ENCODE measurements at regions not wholly inside any gene's neighbourhood (a gene's known extent, or its start where the extent isn't known, plus 50 kb on each side); places are given as distances from the start of the nearest gene placed in this dataset.

DNA sequence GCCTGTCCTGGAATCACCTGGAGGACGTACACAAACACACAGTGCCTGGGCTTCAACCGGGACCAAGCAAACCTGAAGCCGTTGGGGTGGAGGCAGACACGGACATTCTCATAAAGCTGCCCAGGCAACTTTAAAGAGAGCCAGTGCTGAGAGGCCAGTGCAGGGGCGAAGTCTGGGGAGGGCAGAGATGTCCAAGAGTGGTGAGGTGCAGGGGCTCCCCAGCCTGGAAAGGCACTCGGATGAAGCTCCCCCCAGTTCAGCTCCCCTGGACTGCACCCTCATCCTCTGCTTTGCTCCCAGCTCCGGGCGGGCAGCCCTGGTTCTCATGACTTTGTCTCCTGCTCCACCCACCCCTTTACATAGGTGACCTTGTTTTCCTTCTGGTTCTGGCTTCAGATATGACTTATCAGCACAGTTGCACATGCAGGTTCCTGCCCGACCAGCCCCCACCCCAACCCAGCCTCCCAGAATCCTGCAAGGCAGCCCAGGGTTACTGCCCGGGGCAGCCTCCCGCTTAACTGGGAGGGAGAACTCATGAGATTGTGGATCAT is 60.8 kb upstream of the EEPD1 start:
- DNase-seq (ENCODE audit: low read depth in 2 of 3, low spot score in 2 of 3), result no peak

DNA sequence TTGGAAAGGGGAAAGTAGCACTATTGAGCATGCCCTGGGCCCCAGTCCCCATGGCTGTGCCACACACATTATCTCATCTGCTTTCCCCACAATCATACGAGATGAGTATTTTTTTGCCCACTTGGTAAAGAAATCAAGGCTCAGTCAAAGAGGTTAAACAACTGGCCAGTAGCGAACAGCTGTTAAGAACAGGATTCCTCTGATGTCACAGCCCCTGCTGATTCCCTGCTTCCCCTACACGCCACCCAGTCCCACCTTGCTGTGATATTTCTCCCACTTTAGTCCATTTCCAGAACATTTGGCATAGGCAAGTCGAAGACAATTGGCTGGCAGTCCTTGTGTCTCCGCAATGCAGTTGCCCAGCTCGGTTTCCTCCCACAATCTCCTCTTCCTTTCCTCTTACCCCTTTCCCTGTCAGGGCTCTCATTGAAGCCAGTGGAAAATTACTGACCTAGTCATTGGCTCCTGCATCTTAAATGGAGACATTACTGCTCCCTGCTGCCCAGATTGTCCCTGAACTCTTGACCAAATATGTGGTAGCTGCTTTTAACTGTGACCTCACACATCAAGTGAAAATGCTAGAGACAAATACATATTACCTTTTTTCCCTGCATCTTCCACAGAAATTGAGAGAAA is 56.5 kb upstream of the EEPD1 start:
- DNase-seq (ENCODE audit: low read depth in 2 of 3, low spot score in 2 of 3), result no peak

DNA sequence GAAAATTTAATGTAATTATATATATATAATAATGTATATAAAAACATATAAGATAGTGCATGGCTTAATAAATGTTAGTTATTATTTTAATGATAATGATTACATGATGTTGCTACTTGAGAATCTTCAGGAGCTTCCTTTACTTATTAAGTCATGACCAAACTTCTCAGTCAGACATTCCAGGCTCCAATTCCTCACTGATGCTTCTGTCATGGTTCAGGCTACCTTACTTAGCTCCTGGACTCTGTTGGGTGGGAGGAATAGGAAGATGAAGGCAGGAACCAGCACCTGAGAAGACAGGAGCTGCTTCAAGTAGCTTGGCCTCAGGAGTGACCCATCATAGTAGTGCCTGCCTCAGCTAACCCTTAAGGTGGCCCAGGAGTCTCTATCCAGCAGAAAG is 55.0 kb upstream of the EEPD1 start:
- no peak for DNase-seq (ENCODE audit: low read depth in 2 of 3, low spot score in 2 of 3)

DNA sequence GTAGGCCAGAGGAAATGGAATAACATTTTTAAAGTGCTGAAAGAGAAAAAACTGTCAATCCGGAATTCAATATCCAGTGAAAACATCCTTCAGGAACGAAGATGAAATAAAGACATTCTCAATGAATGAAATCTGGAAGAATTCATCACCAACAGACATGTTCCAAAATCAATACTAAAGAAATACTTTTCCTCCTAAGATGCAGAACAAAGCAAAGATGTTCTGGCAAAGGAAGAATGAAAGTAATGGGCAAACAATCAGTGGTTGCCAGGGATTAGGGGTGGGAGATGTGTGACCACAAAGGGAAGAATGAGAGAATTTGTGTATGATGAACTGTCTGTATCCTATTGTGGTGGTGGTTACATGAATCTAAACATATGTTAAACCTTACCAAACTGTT is 52.8 kb upstream of the EEPD1 start:
- no peak for DNase-seq (ENCODE audit: low read depth in 2 of 3, low spot score in 2 of 3)

DNA sequence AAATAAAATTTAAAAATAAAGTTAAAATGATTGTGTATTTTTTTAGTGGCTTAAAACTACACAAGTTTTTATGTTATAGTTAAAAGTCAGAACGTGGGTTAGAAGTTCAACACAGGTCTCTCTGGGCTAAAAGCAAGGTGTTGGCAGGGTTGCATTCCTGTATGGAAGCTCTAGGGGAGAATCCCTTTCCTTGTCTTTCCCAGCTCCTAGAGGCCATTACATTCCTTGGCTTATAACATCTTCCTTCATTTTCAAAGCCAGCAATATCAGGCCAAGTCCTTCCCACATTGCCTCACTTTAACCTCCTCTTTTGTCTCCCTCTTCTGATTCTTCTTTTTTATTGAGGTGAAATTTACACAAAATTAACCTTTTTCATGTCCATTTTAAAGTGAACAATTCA is 52.4 kb upstream of the EEPD1 start:
- no peak for DNase-seq (ENCODE audit: low read depth in 2 of 3, low spot score in 2 of 3)

All from activated CD8-positive, alpha-beta memory T cell treated with anti-CD3 and anti-CD28 coated beads for 48 hours (primary cell).